Psoas muscle (tissue), 7 donors: ENCODE measurements at regions not wholly inside any gene's neighbourhood (a gene's known extent, or its start where the extent isn't known, plus 50 kb on each side); places are given as distances from the start of the nearest gene placed in this dataset.

Experiments used
- ATAC-seq, 4 donors: fragments of 200-7000 bp; cut with Tn5 transposase; one replicate each; pipeline ENCODE4 v1.9.1; 2020; ENCODE audit warnings: moderate library complexity in 3 of 4, mild to moderate bottlenecking in 2 of 4
- DNase-seq, 2 donors: peaks; one replicate each; pipeline ENCODE4 v3.0.0-alpha.2; 2020
- H3K27ac ChIP-seq: fragments of 200-600 bp; one replicate; pipeline ENCODE4 v1.8.0; 2022
- H3K27me3 ChIP-seq, 3 donors: fragments of 200-600 bp in 1 of 3; one replicate each; pipeline versions ENCODE4 v1.6.1 to v1.8.0; 2013 to 2022; ENCODE audit warnings: low read length in 2 of 3, mild to moderate bottlenecking in 2 of 3, moderate library complexity in 1 of 3; ENCODE audit not compliant: insufficient read depth in 3 of 3
- H3K36me3 ChIP-seq, 2 donors: fragments of 200-600 bp in 1 of 2; one replicate each; pipeline versions ENCODE4 v1.6.1 to v1.8.0; 2013 to 2022; ENCODE audit warnings: low read depth in 1 of 2, mild to moderate bottlenecking in 1 of 2, moderate library complexity in 1 of 2; ENCODE audit not compliant: insufficient read depth in 1 of 2
- H3K4me1 ChIP-seq: fragments of 200-600 bp; one replicate; pipeline ENCODE4 v1.8.0; 2022
- H3K4me3 ChIP-seq: fragments of 200-600 bp; one replicate; pipeline ENCODE4 v1.8.0; 2022; ENCODE audit warnings: mild to moderate bottlenecking
- H3K9me3 ChIP-seq: fragments of 200-600 bp; one replicate; pipeline ENCODE4 v1.8.0; 2022
- CTCF ChIP-seq: fragments of 200-600 bp; IDR thresholded peaks from one replicate; pipeline ENCODE4 v1.8.0; 2022; ENCODE audit warnings: antibody characterized with exemption
- WGBS, 3 donors: extraction: QIAGEN DNeasy Blood & Tissue Kit; methylation state at CpG; one replicate each; pipeline versions ENCODE4 v1.1.6 to v1.1.7; 2013; 5-methylcytosine and 5-hydroxymethylcytosine counted together
- intact Hi-C, 2 donors: fragments of 100-400 bp; cut with DNase I; formaldehyde crosslinking; loops; one replicate each; pipeline versions ENCODE4 v1.11.0 to v1.14.2; 2022
- donor health status: healthy with polysubstance abuse.
- donor health status: DM: no; HTN: no; CAD: no; lungs with moderate emphysema.
- donor health status: Bipolar disorder and iron deficiency.
- donor health status: healthy.
- donor health status: DM: yes; HTN: yes; CAD: no.
- donor health status: DM: no; HTN: no; CAD: no.
- donor health status: DM: yes; HTN: yes; CAD: no.

GRCh38 chr5:167030500-167031120 lies 1260.8 kb upstream of the WWC1 start:
- ATAC-seq (no peak), DNase-seq (no peak)
- H3K36me3 ChIP-seq = no peaks in the 10 kb centered on the region
- no peak overlapping the region for H3K4me3 ChIP-seq
- WGBS, 3 donors = 74 to 84% (median 80%) methylated on average over 17 of the region's 17 CpGs
- no peak overlapping the region for H3K27ac ChIP-seq
- no peak for TF ChIP-seq CTCF
- no peaks in the 10 kb centered on the region for H3K9me3 ChIP-seq
- intact Hi-C loops = no loop called here
- H3K4me1 ChIP-seq = no peaks in the 10 kb centered on the region
- H3K27me3 ChIP-seq = no peaks in the 10 kb centered on the region

DNA sequence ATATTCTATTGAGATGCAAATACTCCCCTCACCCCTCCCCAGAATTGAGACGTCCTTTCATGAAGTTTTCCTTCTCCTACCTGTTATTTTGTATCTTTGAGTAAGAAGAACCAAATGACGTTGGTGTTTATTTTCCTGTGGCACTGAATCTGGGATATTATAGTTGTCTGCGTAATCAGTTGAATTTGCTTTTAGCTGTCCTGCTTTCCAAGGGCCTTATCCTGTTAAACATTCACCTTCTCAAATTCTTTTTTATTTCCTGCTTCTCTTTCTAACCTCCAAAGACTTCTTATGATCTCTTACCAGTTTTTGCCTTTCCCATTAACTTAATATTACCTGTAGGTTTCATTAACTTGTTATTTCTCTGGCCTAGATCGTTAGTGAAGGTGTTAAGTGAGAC lies 1254.9 kb upstream of the WWC1 start:
- ATAC-seq = no peak
- no peak overlapping the region for H3K4me3 ChIP-seq
- no peak for TF ChIP-seq CTCF
- H3K4me1 ChIP-seq = no peaks in the 10 kb centered on the region
- H3K9me3 ChIP-seq = no peaks in the 10 kb centered on the region
- DNase-seq = no peak
- H3K27ac ChIP-seq = no peak overlapping the region
- no peaks in the 10 kb centered on the region for H3K36me3 ChIP-seq
- H3K27me3 ChIP-seq = no peaks in the 10 kb centered on the region
- intact Hi-C loops = no loop called here
- WGBS, 3 donors = 64 to 75% (median 71%) methylated on average over 4 of the region's 4 CpGs

GRCh38 chr5:167049043-167049663 lies 1242.3 kb upstream of the WWC1 start:
- intact Hi-C loops = no loop called here

DNA sequence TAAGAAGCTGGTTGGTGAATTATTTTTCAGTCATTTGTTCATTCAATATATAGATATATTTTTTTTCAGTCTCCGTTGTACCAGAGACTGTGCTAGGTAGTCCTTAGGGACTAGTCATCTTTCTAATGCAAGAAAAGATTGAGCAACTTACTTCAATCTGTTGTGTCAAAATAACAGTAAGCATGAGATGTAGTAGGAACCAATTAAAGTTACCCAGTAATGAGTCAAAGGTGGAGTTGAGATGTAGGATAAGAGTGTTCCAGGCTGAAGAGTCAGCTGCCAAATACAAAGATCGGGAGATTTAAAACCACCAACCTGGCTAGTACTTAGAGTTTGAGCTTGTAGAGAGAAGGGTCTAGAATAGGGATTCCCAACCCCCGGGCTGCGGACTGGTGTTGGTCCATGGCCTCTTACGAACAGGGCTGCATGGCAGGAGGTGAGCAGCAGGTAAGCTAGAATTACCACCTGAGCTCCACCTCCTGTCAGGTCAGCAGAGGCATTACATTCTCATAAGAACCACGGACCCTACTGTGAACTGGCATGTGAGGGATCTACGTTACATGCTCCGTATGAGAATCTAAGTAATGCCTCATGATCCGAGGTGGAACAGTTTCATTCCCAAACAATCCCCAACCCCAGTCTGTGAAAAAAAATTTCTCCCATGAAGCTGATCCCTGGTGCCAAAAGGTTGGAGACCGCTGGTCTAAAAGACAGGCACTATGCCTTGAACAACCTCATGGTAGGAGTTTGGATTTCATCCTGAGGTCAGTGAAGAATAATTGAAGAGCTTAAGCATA lies 1241.5 kb upstream of the WWC1 start:
- 87 to 91% (median 89%) methylated on average over 10 of the region's 10 CpGs for WGBS, 3 donors
- Histone ChIP-seq H3K27me3 (no peaks in the 10 kb centered on the region), H3K36me3 (no peaks in the 10 kb centered on the region), H3K27ac (no peak overlapping the region), H3K4me3 (no peak overlapping the region), H3K9me3 (no peaks in the 10 kb centered on the region), H3K4me1 (no peaks in the 10 kb centered on the region)
- TF ChIP-seq CTCF = no peak
- ATAC-seq (no peak), DNase-seq (no peak)
- intact Hi-C loops = no loop called here

More at GRCh38 chr5:167049043-167049663, 1242.3 kb upstream of the WWC1 start:
- Histone ChIP-seq H3K27me3 (no peaks in the 10 kb centered on the region), H3K27ac (no peak overlapping the region), H3K4me1 (no peaks in the 10 kb centered on the region), H3K36me3 (no peaks in the 10 kb centered on the region), H3K9me3 (no peaks in the 10 kb centered on the region), H3K4me3 (no peak overlapping the region)
- TF ChIP-seq CTCF = no peak
- 29 to 30% (median 29%) methylated on average over 7 of the region's 7 CpGs for WGBS, 3 donors
- DNase-seq (no peak), ATAC-seq (no peak)
